Fibroblast of mammary gland (primary cell): ENCODE measurements at regions not wholly inside any gene's neighbourhood (a gene's known extent, or its start where the extent isn't known, plus 50 kb on each side); places are given as distances from the start of the nearest gene placed in this dataset.

Experiments
- DNase-seq: peaks from one replicate; pipeline ENCODE4 v3.0.0-alpha.2; 2010; ENCODE audit warnings: low read depth
- H3K4me3 ChIP-seq: 2 replicates; pipeline ENCODE4 v1.5.1; 2011; ENCODE audit warnings: low read depth, mild to moderate bottlenecking, low read length, moderate library complexity; ENCODE audit not compliant: control insufficient read depth
- TF ChIP-seq, protein P1 (sequence below): conservative IDR thresholded peaks from 2 replicates; pipeline ENCODE4 v1.5.1; 2011; ENCODE audit warnings: low read depth, low read length, inconsistent platforms; ENCODE audit not compliant: control insufficient read depth, insufficient read depth

DNA sequence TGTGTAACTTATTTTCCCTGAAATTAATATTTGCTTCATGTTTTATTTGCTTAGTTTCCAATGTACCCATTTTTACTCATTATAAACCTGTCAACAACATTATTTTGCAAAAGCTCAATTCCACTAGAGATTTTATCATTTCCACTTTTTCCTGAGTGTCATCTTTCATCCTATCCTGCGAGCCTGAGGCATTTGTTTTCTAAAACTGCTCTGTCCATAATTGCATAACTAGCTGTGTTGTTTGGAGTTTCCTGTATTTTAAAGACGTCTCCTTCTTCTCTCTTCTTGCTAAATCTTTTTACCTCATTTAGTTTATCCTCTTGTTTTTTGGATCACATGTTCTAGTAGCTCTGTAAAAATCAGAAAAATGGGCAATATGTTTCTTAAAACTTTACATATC, 332.7 kb upstream of the NOVA1 start:
- TF ChIP-seq, protein P1, sequence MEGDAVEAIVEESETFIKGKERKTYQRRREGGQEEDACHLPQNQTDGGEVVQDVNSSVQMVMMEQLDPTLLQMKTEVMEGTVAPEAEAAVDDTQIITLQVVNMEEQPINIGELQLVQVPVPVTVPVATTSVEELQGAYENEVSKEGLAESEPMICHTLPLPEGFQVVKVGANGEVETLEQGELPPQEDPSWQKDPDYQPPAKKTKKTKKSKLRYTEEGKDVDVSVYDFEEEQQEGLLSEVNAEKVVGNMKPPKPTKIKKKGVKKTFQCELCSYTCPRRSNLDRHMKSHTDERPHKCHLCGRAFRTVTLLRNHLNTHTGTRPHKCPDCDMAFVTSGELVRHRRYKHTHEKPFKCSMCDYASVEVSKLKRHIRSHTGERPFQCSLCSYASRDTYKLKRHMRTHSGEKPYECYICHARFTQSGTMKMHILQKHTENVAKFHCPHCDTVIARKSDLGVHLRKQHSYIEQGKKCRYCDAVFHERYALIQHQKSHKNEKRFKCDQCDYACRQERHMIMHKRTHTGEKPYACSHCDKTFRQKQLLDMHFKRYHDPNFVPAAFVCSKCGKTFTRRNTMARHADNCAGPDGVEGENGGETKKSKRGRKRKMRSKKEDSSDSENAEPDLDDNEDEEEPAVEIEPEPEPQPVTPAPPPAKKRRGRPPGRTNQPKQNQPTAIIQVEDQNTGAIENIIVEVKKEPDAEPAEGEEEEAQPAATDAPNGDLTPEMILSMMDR = no peak
- no peak overlapping the region for H3K4me3 ChIP-seq
- DNase-seq = no peak

DNA sequence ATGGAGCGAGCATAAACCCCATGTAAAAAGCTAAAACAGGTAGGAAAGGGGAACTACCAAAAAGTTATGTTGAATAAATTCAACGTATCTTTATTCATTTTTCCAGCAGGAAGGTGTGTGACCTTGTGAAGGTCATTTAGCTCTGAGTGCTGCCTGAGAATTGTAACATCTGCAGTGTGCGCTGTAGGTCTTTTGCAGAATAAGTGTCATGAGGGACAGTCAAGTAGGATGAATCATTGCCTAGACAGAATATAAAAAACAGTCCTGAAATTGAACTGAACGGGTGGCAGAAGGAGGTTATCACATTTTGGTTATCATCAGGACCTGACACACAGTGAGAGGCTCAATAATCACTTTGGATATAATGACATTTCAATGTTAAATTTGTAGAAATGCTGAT, 334.8 kb upstream of the NOVA1 start:
- DNase-seq = no peak
- TF ChIP-seq, protein P1 = no peak

GRCh38 chr14:26933431-26933830, 335.6 kb upstream of the NOVA1 start:
- TF ChIP-seq, protein P1 = no peak
- H3K4me3 ChIP-seq = no peak overlapping the region
- no peak for DNase-seq

More for the DNA sequence above, 334.8 kb upstream of the NOVA1 start:
- no peak overlapping the region for H3K4me3 ChIP-seq

DNA sequence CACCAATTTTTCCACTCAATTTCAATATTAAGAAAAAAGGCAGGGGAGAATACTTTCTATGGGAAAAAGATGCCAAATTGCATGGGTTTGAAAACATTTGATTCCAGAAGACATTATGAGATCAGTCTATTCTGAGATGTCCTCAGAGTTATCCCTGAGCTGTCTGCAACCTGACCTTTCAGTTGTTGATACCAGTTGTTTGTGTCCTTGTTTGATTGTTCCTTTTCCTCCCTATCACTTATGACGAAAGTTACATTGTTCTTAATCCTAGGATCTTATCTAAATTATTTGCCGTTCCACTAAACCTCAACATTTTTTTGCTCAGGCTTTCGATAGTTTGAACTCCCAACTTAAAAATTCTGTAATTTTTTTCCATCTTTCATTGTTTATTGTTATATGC, 336.3 kb upstream of the NOVA1 start:
- TF ChIP-seq, protein P1 = no peak
- no peak overlapping the region for H3K4me3 ChIP-seq
- DNase-seq = no peak

DNA sequence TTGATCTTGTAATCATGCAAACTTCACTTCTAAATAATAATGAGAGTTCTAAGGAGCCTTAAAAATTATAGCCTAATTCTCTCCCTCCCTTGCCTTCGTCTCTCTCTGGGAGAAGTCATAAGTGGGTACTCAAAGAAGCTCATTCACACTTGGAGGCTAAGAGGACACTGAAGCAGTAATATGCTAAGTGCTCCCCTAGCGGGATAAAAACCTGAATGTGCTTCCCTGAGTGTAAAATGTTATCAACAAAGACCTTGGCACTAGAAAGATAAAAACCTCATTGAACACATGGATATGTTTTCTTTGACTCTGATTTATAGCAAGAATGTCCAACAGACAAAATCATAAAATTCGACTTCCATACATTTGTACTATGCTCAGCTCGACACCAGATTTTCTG, 337.9 kb upstream of the NOVA1 start:
- H3K4me3 ChIP-seq = no peak overlapping the region
- no peak for DNase-seq
- TF ChIP-seq, protein P1 = no peak

DNA sequence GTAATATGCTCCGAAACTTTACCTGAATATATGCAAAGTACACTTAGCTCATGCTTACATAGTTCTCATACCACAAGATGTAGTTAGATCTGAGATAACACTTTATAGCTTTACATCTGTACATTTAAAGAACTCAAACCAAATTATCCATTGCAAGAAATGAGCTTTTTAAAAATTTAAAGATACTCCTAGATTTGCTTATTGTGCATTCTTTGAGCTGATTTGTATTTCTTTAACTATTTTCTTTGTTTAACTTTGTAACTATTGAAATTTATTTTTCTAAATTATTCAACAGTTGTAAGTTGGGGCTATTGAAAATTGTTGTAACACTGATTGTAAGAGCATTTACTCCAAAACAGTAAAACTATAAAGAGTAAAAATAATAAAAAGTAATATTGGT, 340.2 kb upstream of the NOVA1 start:
- no peak for DNase-seq

DNA sequence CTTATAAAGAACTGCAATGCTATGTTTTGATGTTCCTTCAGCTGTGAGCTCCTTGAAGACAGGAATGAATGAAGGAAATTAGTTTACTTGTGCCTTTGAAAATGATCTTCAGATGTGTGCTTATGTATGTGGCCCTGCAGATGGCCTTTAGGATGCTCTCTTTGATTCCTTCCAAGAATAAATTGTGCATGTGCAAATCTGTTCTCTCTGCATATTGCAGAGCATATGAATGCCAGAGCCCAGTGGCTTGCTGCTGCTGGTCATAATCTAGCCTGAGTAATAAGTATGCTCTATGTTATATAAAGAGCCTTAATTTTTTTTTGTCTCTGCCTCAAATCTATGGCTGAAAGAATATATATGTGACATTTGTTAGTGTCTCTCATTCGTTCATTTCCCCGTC, 341.9 kb upstream of the NOVA1 start:
- no peak for DNase-seq
- H3K4me3 ChIP-seq = no peak overlapping the region
- TF ChIP-seq, protein P1 = no peak

More for the DNA sequence above, 340.2 kb upstream of the NOVA1 start:
- no peak overlapping the region for H3K4me3 ChIP-seq
- TF ChIP-seq, protein P1 = no peak
